ENCODE measurements at regions not wholly inside any gene's neighbourhood (a gene's known extent, or its start where the extent isn't known, plus 50 kb on each side); places are given as distances from the start of the nearest gene placed in this dataset.

- DNase-seq = no peak
These were observed 1272.4 kb downstream of the CDH8 start for GRCh38 chr16:60763869-60764268.

- DNase-seq = no peak
These were observed 1280.3 kb downstream of the CDH8 start for GRCh38 chr16:60755907-60756306.

- no peak for DNase-seq
These were observed 1287.9 kb downstream of the CDH8 start for GRCh38 chr16:60748366-60748765.

- no peak for DNase-seq
These were observed 1292.0 kb downstream of the CDH8 start for GRCh38 chr16:60744198-60744597.

- no peak for DNase-seq
These were observed 1294.4 kb downstream of the CDH8 start for GRCh38 chr16:60741810-60742209.

GRCh38 chr16:60739737-60740683, 1296.2 kb downstream of the CDH8 start:
- DNase-seq = no peak

- DNase-seq = no peak
These were observed 1304.7 kb downstream of the CDH8 start for GRCh38 chr16:60731329-60732050.

- no peak for DNase-seq
These were observed 1307.2 kb downstream of the CDH8 start for GRCh38 chr16:60729051-60729450.

GRCh38 chr16:60727851-60728250, 1308.4 kb downstream of the CDH8 start:
- DNase-seq = no peak

GRCh38 chr16:60720060-60720459, 1316.2 kb downstream of the CDH8 start:
- DNase-seq = no peak

- no peak for DNase-seq
These were observed 1318.4 kb downstream of the CDH8 start for GRCh38 chr16:60717808-60718207.

- no peak for DNase-seq
These were observed 1324.1 kb downstream of the CDH8 start for GRCh38 chr16:60712144-60712543.

GRCh38 chr16:60704726-60705125, 1331.5 kb downstream of the CDH8 start:
- DNase-seq = no peak

- no peak for DNase-seq
These were observed 1333.1 kb downstream of the CDH8 start for GRCh38 chr16:60703096-60703495.

- no peak for DNase-seq
These were observed 1349.4 kb downstream of the CDH8 start for GRCh38 chr16:60686824-60687223.

- no peak for DNase-seq
These were observed 1352.2 kb downstream of the CDH8 start for GRCh38 chr16:60684002-60684401.

- no peak for DNase-seq
These were observed 1354.0 kb downstream of the CDH8 start for GRCh38 chr16:60682219-60682618.

- no peak for DNase-seq
These were observed 1355.2 kb downstream of the CDH8 start for GRCh38 chr16:60681043-60681442.

GRCh38 chr16:60675022-60675421, 1361.2 kb downstream of the CDH8 start:
- no peak for DNase-seq

GRCh38 chr16:60674241-60674640, 1362.0 kb downstream of the CDH8 start:
- DNase-seq = no peak

- no peak for DNase-seq
These were observed 1380.6 kb downstream of the CDH8 start for GRCh38 chr16:60655514-60656153.

- no peak for DNase-seq
These were observed 1384.9 kb downstream of the CDH8 start for GRCh38 chr16:60651346-60651745.

GRCh38 chr16:60648290-60648689, 1387.9 kb downstream of the CDH8 start:
- no peak for DNase-seq

All from T-helper 9 cell (primary cell).